HG03095 (cell line): ENCODE measurements at regions not wholly inside any gene's neighbourhood (a gene's known extent, or its start where the extent isn't known, plus 50 kb on each side); places are given as distances from the start of the nearest gene placed in this dataset.

ENCODE experiments used
- ATAC-seq: cut with Tn5 transposase; IDR thresholded peaks from one replicate; pipeline ENCODE4 v1.9.1; 2021; ENCODE audit warnings: moderate library complexity; ENCODE audit not compliant: unreplicated experiment

DNA sequence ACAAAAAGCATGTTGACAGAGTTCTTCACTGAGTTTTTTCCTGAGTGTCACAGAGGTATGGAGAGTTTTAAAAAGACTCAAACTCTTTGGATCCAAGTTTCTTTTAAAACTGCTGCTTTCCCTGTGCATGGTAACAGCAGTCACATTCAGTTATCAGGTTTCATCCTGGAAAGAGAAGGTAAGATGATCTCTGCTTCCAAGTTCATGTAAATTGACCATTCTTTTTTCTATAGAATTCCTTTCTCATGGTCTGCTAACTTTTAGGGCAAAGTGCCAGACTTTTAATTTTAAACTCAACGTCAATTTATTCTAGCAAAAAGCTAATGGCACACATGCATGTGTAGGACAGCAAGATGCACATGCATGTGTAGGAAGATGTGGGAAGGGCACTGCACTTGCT lies 52.5 kb upstream of the PRLR start:
- ATAC-seq: no peak

DNA sequence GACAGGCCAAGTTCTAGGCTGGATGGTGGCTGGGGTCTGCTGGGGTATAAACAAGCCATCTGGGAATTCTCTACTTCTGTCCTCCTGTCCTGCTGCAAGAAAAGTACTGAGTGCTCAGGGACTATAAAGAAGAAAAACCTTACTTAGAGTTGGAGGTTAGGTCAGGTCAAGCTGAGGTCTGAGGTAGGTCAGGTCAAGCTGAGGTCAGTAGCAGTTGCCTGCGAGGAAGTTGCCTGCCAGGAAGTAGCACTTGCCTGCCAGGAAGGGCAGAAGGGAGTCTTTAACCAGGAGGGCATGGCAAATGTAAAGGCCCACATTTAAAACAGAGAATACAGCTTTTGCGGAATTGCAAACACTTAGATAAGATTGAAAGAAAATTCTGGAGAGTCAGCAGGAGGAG lies 51.3 kb upstream of the PRLR start:
- no peak for ATAC-seq
